Brain microvascular endothelial cell (primary cell): ENCODE measurements at regions not wholly inside any gene's neighbourhood (a gene's known extent, or its start where the extent isn't known, plus 50 kb on each side); places are given as distances from the start of the nearest gene placed in this dataset.

Source experiments
- DNase-seq: peaks from one replicate; pipeline ENCODE4 v3.0.0-alpha.2; 2020
- H3K27ac ChIP-seq: fragments of 250-450 bp; sonication (Bioruptor Pico); 2 replicates; pipeline ENCODE4 v1.5.1; 2020; ENCODE audit warnings: mild to moderate bottlenecking, moderate library complexity
- H3K27me3 ChIP-seq: fragments of 250-450 bp; sonication (Bioruptor Pico); replicated peaks from 2 replicates; pipeline ENCODE4 v1.5.1; 2020; ENCODE audit warnings: mild to moderate bottlenecking
- H3K36me3 ChIP-seq: fragments of 250-450 bp; sonication (Bioruptor Pico); replicated peaks from 2 replicates; pipeline ENCODE4 v1.5.1; 2020; ENCODE audit warnings: mild to moderate bottlenecking
- H3K4me3 ChIP-seq: 2 replicates; pipeline ENCODE4 v1.5.1; 2011; ENCODE audit warnings: low read depth, mild to moderate bottlenecking, control low read depth, low read length, moderate library complexity
- in situ Hi-C: cut with HindIII; loops from 2 replicates; pipeline ENCODE4 v1.10.0; 2017; ENCODE audit warnings: low sequenced_read_pairs, low pct_ligation_motif_present
- TF ChIP-seq, protein P1 (sequence below): IDR thresholded peaks from 2 replicates; pipeline ENCODE4 v1.5.1; 2011; ENCODE audit warnings: low read depth, mild to moderate bottlenecking, moderate library complexity, low read length, control low read depth, inconsistent platforms; ENCODE audit errors: missing control alignments

DNA sequence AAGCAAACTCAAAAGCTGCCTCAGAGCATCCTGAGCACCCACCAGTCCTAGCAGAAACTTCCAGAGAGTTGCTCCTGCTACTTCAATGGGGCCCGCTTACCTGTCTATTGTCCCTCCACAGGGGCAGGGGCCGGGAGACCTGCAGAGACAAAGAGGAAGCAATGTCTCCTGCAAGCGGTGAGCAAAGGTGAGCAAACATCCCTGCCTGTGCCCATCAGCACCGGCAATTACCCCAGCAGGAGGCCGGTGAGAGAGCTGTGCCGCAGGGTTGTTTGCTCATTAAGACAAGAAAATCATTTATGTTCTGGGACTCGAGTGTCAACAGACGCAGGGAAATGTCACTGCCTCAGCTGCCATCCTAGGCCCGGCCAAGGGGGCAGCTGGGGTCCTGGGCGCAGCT lies 53.8 kb upstream of the TARDBP start:
- no peak overlapping the region for H3K4me3 ChIP-seq
- TF ChIP-seq, protein P1, sequence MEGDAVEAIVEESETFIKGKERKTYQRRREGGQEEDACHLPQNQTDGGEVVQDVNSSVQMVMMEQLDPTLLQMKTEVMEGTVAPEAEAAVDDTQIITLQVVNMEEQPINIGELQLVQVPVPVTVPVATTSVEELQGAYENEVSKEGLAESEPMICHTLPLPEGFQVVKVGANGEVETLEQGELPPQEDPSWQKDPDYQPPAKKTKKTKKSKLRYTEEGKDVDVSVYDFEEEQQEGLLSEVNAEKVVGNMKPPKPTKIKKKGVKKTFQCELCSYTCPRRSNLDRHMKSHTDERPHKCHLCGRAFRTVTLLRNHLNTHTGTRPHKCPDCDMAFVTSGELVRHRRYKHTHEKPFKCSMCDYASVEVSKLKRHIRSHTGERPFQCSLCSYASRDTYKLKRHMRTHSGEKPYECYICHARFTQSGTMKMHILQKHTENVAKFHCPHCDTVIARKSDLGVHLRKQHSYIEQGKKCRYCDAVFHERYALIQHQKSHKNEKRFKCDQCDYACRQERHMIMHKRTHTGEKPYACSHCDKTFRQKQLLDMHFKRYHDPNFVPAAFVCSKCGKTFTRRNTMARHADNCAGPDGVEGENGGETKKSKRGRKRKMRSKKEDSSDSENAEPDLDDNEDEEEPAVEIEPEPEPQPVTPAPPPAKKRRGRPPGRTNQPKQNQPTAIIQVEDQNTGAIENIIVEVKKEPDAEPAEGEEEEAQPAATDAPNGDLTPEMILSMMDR: no peak
- no peak for DNase-seq
- H3K27me3 ChIP-seq: no peaks in the 10 kb centered on the region
- in situ Hi-C loops: no loop called here
- H3K36me3 ChIP-seq: no peaks in the 10 kb centered on the region
- H3K27ac ChIP-seq: no peak overlapping the region

DNA sequence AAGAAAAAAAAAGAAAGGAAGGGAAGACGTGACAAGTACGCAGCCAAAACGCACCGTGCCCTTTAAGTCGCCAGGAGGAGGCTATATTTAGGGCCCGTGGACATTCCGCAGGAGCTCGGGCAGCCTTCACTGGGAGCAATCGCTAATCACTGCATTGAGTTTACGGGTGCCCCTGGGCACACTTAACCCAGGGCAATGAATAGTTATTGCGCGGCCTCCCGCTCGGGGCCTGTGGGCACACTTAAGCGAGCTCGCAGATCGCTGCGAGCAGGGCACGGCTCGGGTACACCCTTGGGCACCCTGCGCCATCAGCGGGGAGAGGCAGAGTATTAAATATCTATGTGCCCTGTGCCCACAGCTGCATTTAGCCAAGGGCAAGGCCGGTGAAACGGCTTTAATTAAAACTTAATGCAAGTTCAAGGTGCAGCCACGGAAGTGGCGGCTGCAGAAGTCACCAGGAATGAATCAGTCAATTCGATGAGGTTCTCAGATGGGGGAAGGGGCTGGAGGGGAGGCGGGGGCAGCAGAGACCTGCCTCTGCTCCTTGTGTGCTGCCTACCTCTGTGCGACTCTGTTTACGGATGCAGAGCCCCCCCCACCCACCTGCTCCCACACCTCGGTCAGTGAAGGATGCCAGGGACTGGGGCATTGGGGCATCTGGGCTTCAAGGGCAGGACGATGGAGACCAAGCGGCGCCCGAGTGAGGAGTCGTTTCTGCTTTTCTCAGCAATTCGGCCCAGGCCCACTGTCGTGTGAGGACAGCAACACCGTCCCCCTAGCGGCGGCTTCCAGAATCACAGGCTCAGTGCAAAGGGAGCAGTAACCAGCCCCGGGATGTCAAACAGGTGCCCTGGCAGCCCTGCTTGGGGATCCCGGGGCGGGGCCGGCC lies 51.8 kb upstream of the TARDBP start:
- in situ Hi-C loops: no loop called here

DNA sequence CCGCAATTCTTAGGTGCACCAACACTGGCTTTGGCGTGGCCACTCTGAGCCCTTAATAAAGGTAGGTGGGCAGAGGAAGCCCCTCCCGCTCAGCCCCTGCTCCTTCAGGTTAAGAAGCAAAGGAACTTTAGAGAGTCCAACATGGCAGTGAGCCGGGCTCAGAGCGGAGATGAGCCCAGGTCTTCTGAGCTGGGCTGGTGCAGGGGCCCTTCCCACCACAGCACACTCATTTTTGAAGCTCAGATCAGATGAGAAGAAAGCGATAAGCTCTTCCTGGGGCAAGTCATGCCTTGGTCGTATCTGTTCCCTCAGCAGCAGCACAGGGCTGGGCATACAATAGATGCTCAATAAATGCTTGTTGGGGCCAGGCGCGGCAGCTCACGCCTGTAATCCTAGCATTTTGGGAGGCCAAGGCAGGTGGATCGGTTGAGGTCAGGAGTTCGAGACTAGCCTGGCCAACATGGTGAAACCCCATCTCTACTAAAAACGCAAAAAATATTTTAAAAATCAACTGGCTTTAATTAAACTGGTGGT lies 51.1 kb upstream of the TARDBP start:
- Histone ChIP-seq H3K4me3 (no peak overlapping the region), H3K27me3 (peaks cover 2% of the 10 kb centered on the region), H3K36me3 (no peaks in the 10 kb centered on the region), H3K27ac (no peak overlapping the region)
- TF ChIP-seq, protein P1: no peak
- in situ Hi-C loops: no loop called here
- DNase-seq: no peak

More for the DNA sequence above, 51.8 kb upstream of the TARDBP start:
- no peaks in the 10 kb centered on the region for H3K36me3 ChIP-seq
- TF ChIP-seq, protein P1: peak; percentile 94
- peaks cover 2% of the 10 kb centered on the region for H3K27me3 ChIP-seq
- no peak overlapping the region for H3K4me3 ChIP-seq
- H3K27ac ChIP-seq: no peak overlapping the region
- DNase-seq: peak; percentile 68

DNA sequence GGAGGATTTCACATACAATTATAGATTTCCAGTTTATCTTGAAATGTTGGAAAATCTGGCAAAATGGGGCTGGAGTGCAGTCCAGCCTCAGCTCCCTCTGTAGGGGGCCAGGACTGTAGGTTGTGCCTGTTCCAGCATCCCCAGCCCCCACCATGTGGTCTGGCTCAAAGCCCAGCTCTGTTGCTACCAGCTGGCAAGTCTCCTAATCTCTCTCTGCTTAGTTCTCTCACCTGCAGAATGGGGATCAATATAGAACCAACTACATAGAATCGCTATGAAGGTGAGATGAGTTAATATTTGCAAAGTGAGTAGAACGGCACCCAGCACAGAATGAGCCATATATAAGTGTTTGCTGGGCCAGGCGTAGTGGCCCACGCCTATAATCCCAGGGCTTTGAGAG lies 50.0 kb upstream of the TARDBP start:
- Histone ChIP-seq H3K27me3 (peaks cover 2% of the 10 kb centered on the region), H3K4me3 (no peak overlapping the region), H3K27ac (no peak overlapping the region), H3K36me3 (no peaks in the 10 kb centered on the region)
- TF ChIP-seq, protein P1: no peak
- DNase-seq: no peak
- in situ Hi-C loops: no loop called here
